Vagina (tissue), 2 donors: ENCODE measurements at regions not wholly inside any gene's neighbourhood (a gene's known extent, or its start where the extent isn't known, plus 50 kb on each side); places are given as distances from the start of the nearest gene placed in this dataset.
"Not testable (repeated sequence)": the region's sequence is repeated elsewhere in the genome, so short reads cannot be mapped to it uniquely, and the experiment has no call there.

ENCODE experiments used
- POLR2AphosphoS5 ChIP-seq, 2 donors: sonication (generic); formaldehyde crosslinking; IDR thresholded peaks; one replicate each; pipeline ENCODE4 v1.9.0; 2017; ENCODE audit warnings: antibody characterized with exemption in 2 of 2, mild to moderate bottlenecking in 2 of 2, low read depth in 1 of 2; ENCODE audit not compliant: insufficient read depth in 1 of 2
- TF ChIP-seq, protein P1 (sequence below), 3 experiments: fragments of 450-650 bp in 2 of 3; fragments of 200-600 bp in 1 of 3; sonication (generic) in 1 of 3; IDR thresholded peaks; one replicate each; pipeline ENCODE4 v1.5.1; 2017 to 2019; ENCODE audit warnings: antibody characterized with exemption in 3 of 3, mild to moderate bottlenecking in 2 of 3, moderate library complexity in 2 of 3

DNA sequence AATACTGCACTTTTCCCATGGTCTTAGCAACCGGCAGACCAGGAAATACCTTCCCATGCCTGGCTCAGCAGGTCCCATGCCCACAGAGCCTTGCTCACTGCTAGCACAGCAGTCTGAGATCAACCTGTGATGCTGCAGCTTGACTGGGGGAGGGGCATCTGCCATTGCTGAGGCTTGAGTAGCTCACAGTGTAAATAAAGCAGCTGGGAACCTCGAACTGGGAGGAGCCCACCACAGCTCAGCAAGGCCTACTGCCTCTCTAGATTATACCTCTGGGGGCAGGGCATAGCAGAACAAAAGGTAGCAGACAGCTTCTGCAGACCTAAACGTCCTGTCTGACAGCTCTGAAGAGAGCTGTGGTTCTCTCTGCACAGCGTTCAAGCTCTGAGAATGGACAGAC, 186.2 kb upstream of the AVPR1A start:
- TF ChIP-seq, protein P1, sequence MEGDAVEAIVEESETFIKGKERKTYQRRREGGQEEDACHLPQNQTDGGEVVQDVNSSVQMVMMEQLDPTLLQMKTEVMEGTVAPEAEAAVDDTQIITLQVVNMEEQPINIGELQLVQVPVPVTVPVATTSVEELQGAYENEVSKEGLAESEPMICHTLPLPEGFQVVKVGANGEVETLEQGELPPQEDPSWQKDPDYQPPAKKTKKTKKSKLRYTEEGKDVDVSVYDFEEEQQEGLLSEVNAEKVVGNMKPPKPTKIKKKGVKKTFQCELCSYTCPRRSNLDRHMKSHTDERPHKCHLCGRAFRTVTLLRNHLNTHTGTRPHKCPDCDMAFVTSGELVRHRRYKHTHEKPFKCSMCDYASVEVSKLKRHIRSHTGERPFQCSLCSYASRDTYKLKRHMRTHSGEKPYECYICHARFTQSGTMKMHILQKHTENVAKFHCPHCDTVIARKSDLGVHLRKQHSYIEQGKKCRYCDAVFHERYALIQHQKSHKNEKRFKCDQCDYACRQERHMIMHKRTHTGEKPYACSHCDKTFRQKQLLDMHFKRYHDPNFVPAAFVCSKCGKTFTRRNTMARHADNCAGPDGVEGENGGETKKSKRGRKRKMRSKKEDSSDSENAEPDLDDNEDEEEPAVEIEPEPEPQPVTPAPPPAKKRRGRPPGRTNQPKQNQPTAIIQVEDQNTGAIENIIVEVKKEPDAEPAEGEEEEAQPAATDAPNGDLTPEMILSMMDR (IDR thresholded peaks at IDR 0.05), result not testable (repeated sequence)
- not testable (repeated sequence) for TF ChIP-seq POLR2AphosphoS5 (IDR thresholded peaks at IDR 0.05; ENCODE audit: insufficient read depth in 1 of 2, low read depth in 1 of 2)
